Bronchial epithelial cell (primary cell): ENCODE measurements at regions not wholly inside any gene's neighbourhood (a gene's known extent, or its start where the extent isn't known, plus 50 kb on each side); places are given as distances from the start of the nearest gene placed in this dataset.

ENCODE experiments used
- DNase-seq: peaks from one replicate; pipeline ENCODE4 v3.0.0-alpha.2; 2010; ENCODE audit warnings: low read depth
- FAIRE-seq: peaks from 2 replicates; lab custom pipeline; 2011; peaks lifted over from hg19 to GRCh38; lab: Jason Lieb, UNC
- H3K27me3 ChIP-seq: 2 replicates; pipeline ENCODE4 v1.5.1; 2011; ENCODE audit warnings: low read length; ENCODE audit not compliant: control insufficient read depth, insufficient read depth
- H3K36me3 ChIP-seq: 2 replicates; pipeline ENCODE4 v1.5.1; 2011; ENCODE audit warnings: low read length; ENCODE audit not compliant: control insufficient read depth, insufficient read depth
- H3K4me3 ChIP-seq: 2 replicates; pipeline ENCODE4 v1.5.1; 2011; ENCODE audit warnings: mild to moderate bottlenecking, low read depth, low read length, control low read depth
- TF ChIP-seq, protein P1 (sequence below): IDR thresholded peaks from 2 replicates; pipeline ENCODE4 v1.5.1; 2011; ENCODE audit warnings: mild to moderate bottlenecking, moderate library complexity, low read length, control low read depth, inconsistent platforms; ENCODE audit not compliant: insufficient read depth, severe bottlenecking

DNA sequence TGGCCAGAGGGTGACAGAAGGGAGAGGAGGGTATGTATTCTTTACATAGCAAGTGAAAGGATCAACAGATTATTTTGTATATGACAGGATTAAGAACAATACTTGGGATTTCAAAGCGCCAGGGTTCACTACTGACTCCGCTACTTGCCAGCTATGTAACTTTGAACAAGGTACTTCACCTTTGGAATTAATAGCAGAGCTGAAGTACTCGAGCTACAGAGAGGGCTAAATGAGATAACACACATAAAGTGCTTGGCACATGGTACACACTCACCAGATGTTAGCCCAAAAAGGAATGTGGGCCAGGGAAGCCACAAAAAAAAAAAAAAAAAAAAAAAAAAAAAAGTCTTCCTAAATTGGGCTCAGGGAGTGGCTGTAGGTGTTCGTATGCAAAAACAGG lies 408.4 kb downstream of the BUD13 start:
- TF ChIP-seq, protein P1, sequence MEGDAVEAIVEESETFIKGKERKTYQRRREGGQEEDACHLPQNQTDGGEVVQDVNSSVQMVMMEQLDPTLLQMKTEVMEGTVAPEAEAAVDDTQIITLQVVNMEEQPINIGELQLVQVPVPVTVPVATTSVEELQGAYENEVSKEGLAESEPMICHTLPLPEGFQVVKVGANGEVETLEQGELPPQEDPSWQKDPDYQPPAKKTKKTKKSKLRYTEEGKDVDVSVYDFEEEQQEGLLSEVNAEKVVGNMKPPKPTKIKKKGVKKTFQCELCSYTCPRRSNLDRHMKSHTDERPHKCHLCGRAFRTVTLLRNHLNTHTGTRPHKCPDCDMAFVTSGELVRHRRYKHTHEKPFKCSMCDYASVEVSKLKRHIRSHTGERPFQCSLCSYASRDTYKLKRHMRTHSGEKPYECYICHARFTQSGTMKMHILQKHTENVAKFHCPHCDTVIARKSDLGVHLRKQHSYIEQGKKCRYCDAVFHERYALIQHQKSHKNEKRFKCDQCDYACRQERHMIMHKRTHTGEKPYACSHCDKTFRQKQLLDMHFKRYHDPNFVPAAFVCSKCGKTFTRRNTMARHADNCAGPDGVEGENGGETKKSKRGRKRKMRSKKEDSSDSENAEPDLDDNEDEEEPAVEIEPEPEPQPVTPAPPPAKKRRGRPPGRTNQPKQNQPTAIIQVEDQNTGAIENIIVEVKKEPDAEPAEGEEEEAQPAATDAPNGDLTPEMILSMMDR: no peak
- DNase-seq (no peak), FAIRE-seq (no peak)
- no peak overlapping the region for H3K4me3 ChIP-seq
- H3K36me3 ChIP-seq: no peaks in the 10 kb centered on the region
- no peaks in the 10 kb centered on the region for H3K27me3 ChIP-seq

DNA sequence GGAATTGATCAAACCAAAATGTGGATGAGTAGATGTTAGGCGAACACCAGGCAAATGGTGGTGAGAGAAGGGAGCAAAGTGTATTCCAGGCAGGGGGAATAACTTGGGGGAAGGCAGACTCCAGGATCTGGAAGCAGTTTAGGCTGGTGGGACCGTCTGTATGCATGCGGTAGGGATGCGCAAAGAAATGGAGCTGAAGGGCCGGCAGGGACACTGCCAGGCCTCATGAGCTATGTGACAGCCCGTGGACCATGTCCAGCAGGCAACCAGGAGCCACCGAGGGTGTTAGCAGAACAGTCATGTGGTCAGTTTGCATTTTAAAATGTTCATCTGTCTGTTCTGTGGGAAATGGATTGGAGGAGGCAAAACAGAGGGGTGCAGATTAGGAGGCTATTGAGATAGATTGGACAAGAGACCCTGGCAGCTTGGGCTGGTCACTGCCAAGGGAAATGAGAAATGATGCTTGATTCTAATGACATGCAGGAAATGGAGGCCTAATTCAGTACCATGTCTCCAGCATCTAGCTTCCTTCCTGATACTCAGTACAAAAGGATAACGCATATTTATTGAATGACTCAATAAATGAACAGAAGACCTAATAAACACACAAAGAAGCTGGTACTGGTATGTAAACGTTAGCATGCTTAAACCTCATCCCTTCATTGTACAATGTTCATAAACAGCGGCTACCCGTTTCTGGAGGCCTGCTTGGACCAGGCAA lies 412.4 kb downstream of the BUD13 start:
- TF ChIP-seq, protein P1: no peak
- DNase-seq: no peak
- FAIRE-seq: no peak
- Histone ChIP-seq H3K4me3 (no peak overlapping the region), H3K27me3 (no peaks in the 10 kb centered on the region), H3K36me3 (no peaks in the 10 kb centered on the region)

DNA sequence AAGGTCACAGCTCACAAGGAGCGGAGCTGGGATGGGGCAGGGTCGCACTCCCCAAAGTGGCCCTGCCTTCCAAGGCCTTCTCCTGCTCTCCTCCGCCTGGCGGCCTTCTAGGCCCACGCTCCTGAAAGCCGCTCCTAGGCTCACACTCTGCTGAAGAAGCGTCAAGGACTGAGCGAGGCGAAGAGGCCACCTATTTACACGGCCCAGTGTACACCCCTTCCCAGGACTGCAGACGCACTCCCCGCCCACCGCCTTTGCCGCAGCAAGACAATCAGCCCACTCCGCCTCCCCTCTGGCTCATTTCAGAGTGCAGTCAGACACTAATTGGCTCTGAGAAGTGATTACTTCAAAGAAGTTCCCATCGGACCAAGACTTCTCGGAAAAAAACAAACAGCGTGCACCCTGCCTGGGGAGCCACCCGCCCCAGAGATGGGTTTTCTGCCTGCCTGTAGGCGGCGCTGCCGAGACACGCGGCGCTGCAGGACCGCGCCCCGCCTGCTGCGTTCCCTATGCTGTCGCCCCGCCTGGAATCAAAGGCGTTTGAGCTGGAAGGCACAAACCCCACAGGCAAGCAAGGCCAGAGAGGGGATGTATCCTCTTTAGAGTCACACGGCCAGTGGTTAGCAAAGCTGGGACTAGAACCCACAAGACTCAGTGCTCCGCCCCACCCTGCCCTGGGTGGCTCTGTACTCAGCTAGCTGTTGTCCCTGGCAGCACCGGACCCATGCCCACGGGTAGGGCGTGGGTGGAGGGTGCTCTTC lies 414.8 kb downstream of the BUD13 start:
- Histone ChIP-seq H3K4me3 (no peak overlapping the region), H3K36me3 (no peaks in the 10 kb centered on the region), H3K27me3 (no peaks in the 10 kb centered on the region)
- DNase-seq (peak; percentile 4), FAIRE-seq (no peak)
- TF ChIP-seq, protein P1: peak; percentile 52

DNA sequence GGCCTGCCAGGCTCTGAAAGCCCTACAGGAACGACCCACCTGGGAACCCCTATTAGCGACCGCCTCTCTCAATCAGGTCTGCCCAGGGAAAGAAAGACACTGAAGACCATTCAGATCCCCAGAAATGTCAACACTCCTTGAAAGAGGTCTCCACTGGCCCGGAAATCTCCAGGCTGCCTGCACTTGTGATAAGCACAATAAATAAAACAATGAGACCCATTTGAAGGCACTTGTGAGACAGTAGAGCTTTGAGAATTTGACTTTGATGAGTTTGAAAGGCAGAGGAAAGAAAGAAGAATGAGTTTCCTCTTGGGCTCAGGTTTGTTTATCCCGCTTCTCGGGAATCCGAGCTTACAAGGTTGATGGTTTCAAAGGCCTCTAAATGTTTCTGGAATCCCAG lies 416.3 kb downstream of the BUD13 start:
- TF ChIP-seq, protein P1: no peak
- Histone ChIP-seq H3K4me3 (no peak overlapping the region), H3K36me3 (no peaks in the 10 kb centered on the region), H3K27me3 (no peaks in the 10 kb centered on the region)
- FAIRE-seq: no peak
- no peak for DNase-seq

DNA sequence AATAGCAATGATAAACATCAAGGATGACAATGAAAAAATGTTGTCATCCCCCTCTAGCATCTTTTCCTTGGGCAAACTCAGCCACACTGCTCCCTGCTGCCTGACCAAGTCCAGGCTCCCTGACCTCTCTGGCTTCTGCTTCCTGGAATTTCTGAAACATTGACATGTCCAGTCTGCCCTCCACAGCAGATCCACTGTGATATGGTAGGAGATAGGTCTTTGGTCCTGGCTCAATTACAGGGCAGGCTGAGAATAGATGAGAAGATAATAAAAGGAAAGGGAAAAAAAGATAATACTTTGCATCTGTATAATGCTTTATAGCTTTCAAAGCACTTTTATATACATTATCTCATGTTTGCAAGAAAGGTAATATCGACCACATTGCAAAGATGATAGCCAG lies 417.7 kb downstream of the BUD13 start:
- TF ChIP-seq, protein P1: no peak
- no peak for FAIRE-seq

More for the DNA sequence above, 417.7 kb downstream of the BUD13 start:
- H3K36me3 ChIP-seq: no peaks in the 10 kb centered on the region
- H3K4me3 ChIP-seq: no peak overlapping the region
- no peak for DNase-seq
- H3K27me3 ChIP-seq: no peaks in the 10 kb centered on the region
